ENCODE measurements at regions not wholly inside any gene's neighbourhood (a gene's known extent, or its start where the extent isn't known, plus 50 kb on each side); places are given as distances from the start of the nearest gene placed in this dataset.
"Not testable (repeated sequence)": the region's sequence is repeated elsewhere in the genome, so short reads cannot be mapped to it uniquely, and the experiment has no call there.

GRCh38 chr7:101739775-101740398 lies 77.5 kb upstream of the CUX1 start:
- DNase-seq (ENCODE audit: extremely low read depth in 1 of 11, low read depth in 9 of 11, low spot score in 4 of 11): no peak

- DNase-seq (ENCODE audit: extremely low read depth in 1 of 11, low read depth in 9 of 11, low spot score in 4 of 11): no peak
Measured at GRCh38 chr7:101740981-101741725, 76.3 kb upstream of the CUX1 start.

DNA sequence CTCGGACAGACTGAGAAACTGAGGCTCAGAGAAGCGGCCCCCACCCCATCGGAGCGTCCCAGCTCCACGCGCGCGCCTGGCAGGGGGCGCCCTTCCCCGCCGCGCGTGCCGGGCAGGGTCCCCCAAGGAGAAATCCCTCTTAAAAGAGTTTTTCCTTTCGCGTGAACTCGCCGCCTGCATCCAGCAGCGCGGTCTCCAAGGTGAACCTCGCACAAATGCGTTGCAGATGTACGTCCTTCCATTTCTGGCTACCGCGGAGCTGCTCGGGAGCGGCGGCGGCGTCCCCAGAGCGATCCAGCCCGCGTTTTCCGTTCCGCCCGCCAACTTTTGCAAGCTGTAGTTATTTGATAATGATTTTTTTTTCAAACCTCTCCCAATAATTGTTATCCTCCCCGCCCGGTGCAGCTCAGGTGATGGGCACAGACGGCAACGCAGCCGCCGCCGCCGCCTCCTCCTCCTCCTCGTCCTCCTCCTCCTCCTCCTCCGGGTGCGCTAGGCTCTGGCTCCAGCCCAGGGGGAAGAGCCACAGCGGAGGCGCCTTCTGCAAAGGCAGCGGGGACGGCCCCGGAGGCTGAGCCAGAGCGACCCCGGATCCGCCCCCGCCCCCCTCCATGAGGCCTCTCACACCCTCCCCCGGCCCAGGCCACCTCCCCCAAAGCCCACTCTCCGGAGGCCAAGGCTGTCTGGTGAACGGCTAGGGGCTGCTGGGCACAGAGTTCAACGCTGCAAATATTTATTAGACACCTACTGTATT lies 74.0 kb upstream of the CUX1 start:
- peak in 1 of 11 donors; percentile 72 for DNase-seq (ENCODE audit: extremely low read depth in 1 of 11, low read depth in 9 of 11, low spot score in 4 of 11)

DNA sequence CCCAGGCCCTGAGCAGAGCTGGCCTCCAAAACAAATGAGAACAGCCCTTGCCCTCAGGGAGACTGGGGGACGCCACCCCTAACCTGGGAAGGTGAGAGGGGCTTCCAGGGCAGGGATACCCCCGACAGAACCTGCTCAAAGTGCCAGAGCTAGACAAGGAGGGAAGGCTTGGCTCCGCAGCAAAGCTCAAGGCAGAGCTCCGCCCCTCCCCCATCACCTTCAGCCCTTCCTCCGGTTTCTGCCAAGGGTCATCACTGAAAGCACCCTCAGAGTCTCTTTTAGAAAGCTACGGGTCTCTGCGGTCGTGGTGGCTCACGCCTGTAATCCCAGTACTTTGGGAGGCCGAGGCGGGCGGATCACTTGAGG lies 73.4 kb upstream of the CUX1 start:
- no peak for DNase-seq (ENCODE audit: extremely low read depth in 1 of 11, low read depth in 9 of 11, low spot score in 4 of 11)

DNA sequence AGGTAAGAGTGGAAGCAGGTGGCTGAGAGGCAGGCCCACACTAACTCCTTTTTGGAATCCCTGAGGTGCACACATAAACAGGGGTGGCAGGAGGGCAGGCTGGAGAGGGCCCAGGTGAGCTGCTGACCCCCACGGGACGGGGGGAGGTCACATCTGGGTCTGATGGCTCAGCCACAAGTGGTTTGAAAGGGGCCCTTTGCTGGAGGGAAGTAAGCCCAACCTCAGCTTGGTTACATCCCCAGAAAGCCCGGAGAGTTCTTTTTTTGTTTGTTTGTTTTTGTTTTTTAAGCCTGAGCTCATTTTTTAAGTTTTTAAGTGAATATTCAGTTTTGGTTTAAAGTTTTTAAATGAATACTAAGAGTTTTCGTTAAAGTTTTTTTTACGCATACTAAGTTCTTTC lies 72.8 kb upstream of the CUX1 start:
- no peak for DNase-seq (ENCODE audit: extremely low read depth in 1 of 11, low read depth in 9 of 11, low spot score in 4 of 11)

GRCh38 chr7:101746314-101746713 lies 71.1 kb upstream of the CUX1 start:
- DNase-seq (ENCODE audit: extremely low read depth in 1 of 11, low read depth in 9 of 11, low spot score in 4 of 11): no peak

GRCh38 chr7:101747053-101747878 lies 70.2 kb upstream of the CUX1 start:
- DNase-seq (ENCODE audit: extremely low read depth in 1 of 11, low read depth in 9 of 11, low spot score in 4 of 11): no peak

DNA sequence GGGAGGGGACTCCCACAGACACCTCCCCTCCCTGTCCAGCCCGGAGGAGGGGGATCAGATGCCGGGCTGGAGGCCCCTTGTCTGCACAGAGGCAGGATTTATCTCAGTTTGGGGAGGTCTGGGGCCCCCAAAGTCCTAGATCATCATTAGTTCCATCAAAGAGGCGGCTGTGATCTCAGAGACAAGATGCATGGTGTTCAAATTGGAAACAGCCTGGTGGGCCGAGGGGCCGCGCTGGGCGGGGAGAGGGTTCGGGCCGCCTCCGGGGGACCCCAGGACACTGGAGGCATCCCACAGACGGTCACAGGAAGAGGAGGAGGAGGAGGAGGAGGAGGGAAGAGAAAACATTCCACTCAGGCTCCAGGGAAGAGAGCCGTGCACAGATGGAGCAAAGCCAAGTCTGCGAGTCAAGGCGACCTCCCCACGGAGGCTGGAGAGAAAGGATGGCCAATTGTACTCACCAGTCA lies 69.5 kb upstream of the CUX1 start:
- DNase-seq (ENCODE audit: extremely low read depth in 1 of 11, low read depth in 9 of 11, low spot score in 4 of 11): peak in 4 of 11 donors; percentile 65 to 77 (median 68)

- DNase-seq (ENCODE audit: extremely low read depth in 1 of 11, low read depth in 9 of 11, low spot score in 4 of 11): no peak
Measured at GRCh38 chr7:101749891-101750290, 67.5 kb upstream of the CUX1 start.

DNA sequence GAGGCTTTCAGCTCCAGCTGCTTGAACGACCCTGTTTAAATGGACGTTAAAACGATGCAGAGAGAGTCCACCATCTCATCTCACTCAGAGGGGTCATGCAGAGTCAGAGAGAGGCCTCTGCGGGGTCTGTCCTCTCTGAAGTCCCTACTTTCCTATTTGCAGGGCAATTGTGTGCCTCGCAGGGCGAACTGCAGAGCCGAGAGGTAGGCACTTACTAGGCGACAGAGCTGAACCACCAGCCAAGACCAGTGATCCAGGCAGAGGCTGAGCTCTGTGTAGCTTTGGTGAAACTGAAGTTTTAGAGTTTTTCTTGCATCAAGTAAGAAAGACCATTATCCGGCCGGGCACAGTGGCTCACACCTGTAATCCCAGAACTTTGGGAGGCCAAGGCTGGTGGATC lies 64.1 kb upstream of the CUX1 start:
- no peak for DNase-seq (ENCODE audit: extremely low read depth in 1 of 11, low read depth in 9 of 11, low spot score in 4 of 11)

GRCh38 chr7:101754424-101755159 lies 62.8 kb upstream of the CUX1 start:
- DNase-seq (ENCODE audit: extremely low read depth in 1 of 11, low read depth in 9 of 11, low spot score in 4 of 11): peak in 3 of 11 donors; percentile 53 to 71 (median 63)

DNA sequence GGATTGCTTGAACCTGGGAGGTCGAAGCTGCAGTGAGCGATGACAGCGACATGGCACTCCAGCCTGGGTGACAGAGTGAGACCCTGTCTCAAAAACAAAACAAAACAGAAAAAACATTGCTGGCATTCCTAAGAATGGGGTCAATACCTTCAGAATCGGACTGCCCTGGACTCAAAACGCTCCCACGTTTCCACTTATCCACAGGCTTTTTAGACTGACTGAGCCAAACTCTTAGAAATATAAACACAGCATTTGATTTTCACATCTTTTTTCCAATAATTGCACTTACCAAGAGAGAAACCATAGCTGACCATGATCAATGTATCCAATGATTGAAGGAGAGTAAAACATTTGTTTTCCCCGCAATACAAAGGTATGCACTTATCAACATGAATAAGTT lies 59.5 kb upstream of the CUX1 start:
- no peak for DNase-seq (ENCODE audit: extremely low read depth in 1 of 11, low read depth in 9 of 11, low spot score in 4 of 11)

DNA sequence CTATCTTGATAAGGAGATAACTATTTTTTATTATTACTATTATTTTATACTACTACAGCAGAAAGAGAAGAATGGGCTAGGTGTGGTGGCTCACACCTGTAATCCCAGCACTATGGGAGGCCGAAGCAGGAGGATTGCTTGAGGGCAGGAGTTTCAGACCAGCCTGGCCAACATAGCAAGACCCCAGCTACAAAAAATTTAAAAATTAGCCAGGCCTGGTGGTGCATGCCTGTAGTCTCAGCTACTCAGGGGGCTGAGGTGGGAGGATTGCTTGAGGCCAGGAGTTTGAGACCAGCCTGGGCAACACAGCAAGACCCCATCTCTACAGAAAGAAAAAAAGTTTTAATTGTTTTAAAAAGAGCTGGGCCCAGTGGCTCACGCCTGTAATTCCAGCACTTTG lies 58.9 kb upstream of the CUX1 start:
- not testable (repeated sequence) for DNase-seq (ENCODE audit: extremely low read depth in 1 of 11, low read depth in 9 of 11, low spot score in 4 of 11)

- DNase-seq (ENCODE audit: extremely low read depth in 1 of 11, low read depth in 9 of 11, low spot score in 4 of 11): no peak
Measured at GRCh38 chr7:101764221-101764620, 53.2 kb upstream of the CUX1 start.

GRCh38 chr7:101767544-101767943 lies 49.9 kb upstream of the CUX1 start:
- no peak for DNase-seq (ENCODE audit: extremely low read depth in 1 of 11, low read depth in 9 of 11, low spot score in 4 of 11)

Data from renal cortex interstitium (tissue), 11 donors.